Spleen (tissue), 11 donors: ENCODE measurements at regions not wholly inside any gene's neighbourhood (a gene's known extent, or its start where the extent isn't known, plus 50 kb on each side); places are given as distances from the start of the nearest gene placed in this dataset.

Experiments used
- DNase-seq: peaks from one replicate; pipeline ENCODE4 v3.0.0-alpha.2; 2020
- H3K27ac ChIP-seq, 8 donors: fragments of 200-600 bp; sonication (generic) in 7 of 8; 1 replicate in 4 of 8; 2 replicates in 4 of 8; pipeline versions ENCODE4 v1.5.0 to v1.8.0; 2016 to 2021; ENCODE audit warnings: inconsistent platforms in 4 of 8, mild to moderate bottlenecking in 4 of 8, moderate library complexity in 1 of 8
- H3K27me3 ChIP-seq, 7 donors: fragments of 200-600 bp; sonication (generic) in 6 of 7; replicated peaks in 1 of 7; 1 replicate in 4 of 7; 2 replicates in 3 of 7; pipeline versions ENCODE4 v1.5.0 to v1.8.0; 2016 to 2021; ENCODE audit warnings: inconsistent platforms in 3 of 7, mild to moderate bottlenecking in 1 of 7
- H3K36me3 ChIP-seq, 6 donors: fragments of 200-600 bp; sonication (generic) in 5 of 6; 1 replicate in 4 of 6; 2 replicates in 2 of 6; pipeline versions ENCODE4 v1.5.0 to v1.8.0; 2016 to 2021; ENCODE audit warnings: inconsistent platforms in 2 of 6
- H3K4me1 ChIP-seq, 6 donors: fragments of 200-600 bp; sonication (generic) in 5 of 6; 1 replicate in 3 of 6; 2 replicates in 3 of 6; pipeline versions ENCODE4 v1.5.0 to v1.8.0; 2016 to 2021; ENCODE audit warnings: inconsistent platforms in 3 of 6
- H3K4me3 ChIP-seq, 8 donors: fragments of 200-600 bp; sonication (generic) in 7 of 8; 1 replicate in 4 of 8; 2 replicates in 4 of 8; pipeline versions ENCODE4 v1.5.0 to v1.8.0; 2016 to 2021; ENCODE audit warnings: inconsistent platforms in 4 of 8, mild to moderate bottlenecking in 4 of 8, moderate library complexity in 2 of 8
- H3K9me3 ChIP-seq, 8 donors: fragments of 200-600 bp; sonication (generic) in 7 of 8; 1 replicate in 4 of 8; 2 replicates in 4 of 8; pipeline versions ENCODE4 v1.5.0 to v1.8.0; 2016 to 2021; ENCODE audit warnings: inconsistent platforms in 4 of 8
- POLR2A ChIP-seq, 3 donors: fragments of 450-650 bp; IDR thresholded peaks; one replicate each; pipeline ENCODE4 v1.5.1; 2017; ENCODE audit warnings: antibody characterized with exemption in 3 of 3, mild to moderate bottlenecking in 1 of 3
- POLR2AphosphoS5 ChIP-seq, 3 donors: sonication (generic); formaldehyde crosslinking; IDR thresholded peaks; one replicate each; pipeline ENCODE4 v1.5.1; 2017; ENCODE audit warnings: antibody characterized with exemption in 3 of 3
- WGBS, 5 donors: extraction: QIAGEN DNeasy Blood & Tissue Kit in 3 of 5; methylation state at CpG; one replicate each; pipeline versions ENCODE4 v1.1.5 to v1.1.7; 2013 to 2018; 5-methylcytosine and 5-hydroxymethylcytosine counted together
- intact Hi-C: fragments of 100-400 bp; cut with DNase I; formaldehyde crosslinking; loops from one replicate; pipeline ENCODE4 v1.15.0; 2023; ENCODE audit warnings: low total_unique reads
- TF ChIP-seq, protein P1 (sequence below), 11 experiments: fragments of 200-600 bp in 7 of 11; fragments of 450-650 bp in 4 of 11; sonication (generic) in 4 of 11; IDR thresholded peaks in 8 of 11; conservative IDR thresholded peaks in 3 of 11; 1 replicate in 7 of 11; 2 replicates in 4 of 11; pipeline versions ENCODE4 v1.4.0 to v1.8.0; 2016 to 2021; ENCODE audit warnings: antibody characterized with exemption in 11 of 11, inconsistent platforms in 4 of 11, mild to moderate bottlenecking in 1 of 11
- donor health status: healthy with polysubstance abuse.
- donor health status: DM: no; HTN: no; CAD: no; lungs with moderate emphysema.
- donor health status: DM: no; HTN: no; CAD: no.
- donor health status: Bipolar disorder and iron deficiency.
- donor health status: healthy.
- donor health status: DM: no; HTN: no; CAD: no.
- donor health status: DM: yes; HTN: yes; CAD: no.

GRCh38 chr13:106133025-106133424 lies 402.4 kb downstream of the EFNB2 start:
- Histone ChIP-seq H3K9me3 (peaks cover 0 to 22% (median 1%) of the 10 kb centered on the region in 8 donors), H3K4me1 (no peaks in the 10 kb centered on the region), H3K4me3 (no peak overlapping the region), H3K36me3 (no peaks in the 10 kb centered on the region), H3K27ac (no peak overlapping the region), H3K27me3 (no peaks in the 10 kb centered on the region)
- intact Hi-C loops: no loop called here
- TF ChIP-seq POLR2AphosphoS5 (IDR thresholded peaks at IDR 0.05) (no peak), POLR2A (IDR thresholded peaks at IDR 0.05) (no peak)
- TF ChIP-seq, protein P1, sequence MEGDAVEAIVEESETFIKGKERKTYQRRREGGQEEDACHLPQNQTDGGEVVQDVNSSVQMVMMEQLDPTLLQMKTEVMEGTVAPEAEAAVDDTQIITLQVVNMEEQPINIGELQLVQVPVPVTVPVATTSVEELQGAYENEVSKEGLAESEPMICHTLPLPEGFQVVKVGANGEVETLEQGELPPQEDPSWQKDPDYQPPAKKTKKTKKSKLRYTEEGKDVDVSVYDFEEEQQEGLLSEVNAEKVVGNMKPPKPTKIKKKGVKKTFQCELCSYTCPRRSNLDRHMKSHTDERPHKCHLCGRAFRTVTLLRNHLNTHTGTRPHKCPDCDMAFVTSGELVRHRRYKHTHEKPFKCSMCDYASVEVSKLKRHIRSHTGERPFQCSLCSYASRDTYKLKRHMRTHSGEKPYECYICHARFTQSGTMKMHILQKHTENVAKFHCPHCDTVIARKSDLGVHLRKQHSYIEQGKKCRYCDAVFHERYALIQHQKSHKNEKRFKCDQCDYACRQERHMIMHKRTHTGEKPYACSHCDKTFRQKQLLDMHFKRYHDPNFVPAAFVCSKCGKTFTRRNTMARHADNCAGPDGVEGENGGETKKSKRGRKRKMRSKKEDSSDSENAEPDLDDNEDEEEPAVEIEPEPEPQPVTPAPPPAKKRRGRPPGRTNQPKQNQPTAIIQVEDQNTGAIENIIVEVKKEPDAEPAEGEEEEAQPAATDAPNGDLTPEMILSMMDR (IDR thresholded peaks at IDR 0.05 in 8 of 11, conservative IDR thresholded peaks at IDR 0.05 in 3 of 11): no peak
- 58 to 85% (median 64%) methylated on average over 2 of the region's 2 CpGs for WGBS, 5 donors
- no peak for DNase-seq

DNA sequence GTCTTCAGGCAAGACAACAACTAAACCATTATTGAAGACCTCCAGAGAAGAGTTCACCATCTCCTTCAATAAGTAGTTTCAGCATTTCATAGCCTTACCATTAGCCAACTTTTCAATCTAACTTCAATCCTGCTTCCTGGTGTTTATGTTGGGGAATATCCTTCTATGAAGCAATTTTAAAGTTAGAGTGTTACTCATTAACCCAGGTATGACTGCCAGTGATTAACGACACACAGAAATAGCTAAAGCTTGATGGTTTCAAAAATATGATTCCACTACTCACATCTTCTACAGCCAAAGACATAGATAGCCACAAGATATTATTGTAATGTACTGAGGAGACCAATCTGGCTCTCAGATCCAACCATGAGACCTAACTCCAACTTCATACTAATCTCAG lies 403.2 kb downstream of the EFNB2 start:
- WGBS, 5 donors: 71 to 96% (median 80%) methylated on average over 1 of the region's 1 CpG
- H3K4me3 ChIP-seq: no peak overlapping the region
- DNase-seq: no peak

GRCh38 chr13:106129993-106130392 lies 405.5 kb downstream of the EFNB2 start:
- no peaks in the 10 kb centered on the region for H3K27me3 ChIP-seq
- no peak for DNase-seq
- no peaks in the 10 kb centered on the region for H3K36me3 ChIP-seq
- peaks cover 0 to 22% (median 1%) of the 10 kb centered on the region in 8 donors for H3K9me3 ChIP-seq
- H3K4me3 ChIP-seq: no peak overlapping the region
- H3K4me1 ChIP-seq: no peaks in the 10 kb centered on the region
- TF ChIP-seq POLR2AphosphoS5 (IDR thresholded peaks at IDR 0.05): no peak
- no peak for TF ChIP-seq POLR2A (IDR thresholded peaks at IDR 0.05)
- TF ChIP-seq, protein P1 (IDR thresholded peaks at IDR 0.05 in 8 of 11, conservative IDR thresholded peaks at IDR 0.05 in 3 of 11): no peak
- intact Hi-C loops: no loop called here
- H3K27ac ChIP-seq: no peak overlapping the region
- 43 to 71% (median 46%) methylated on average over 2 of the region's 2 CpGs for WGBS, 5 donors

More for the DNA sequence above, 403.2 kb downstream of the EFNB2 start:
- intact Hi-C loops: no loop called here
- Histone ChIP-seq H3K4me1 (no peaks in the 10 kb centered on the region), H3K27me3 (no peaks in the 10 kb centered on the region), H3K27ac (no peak overlapping the region), H3K36me3 (no peaks in the 10 kb centered on the region), H3K9me3 (peaks cover 0 to 22% (median 1%) of the 10 kb centered on the region in 8 donors)
- TF ChIP-seq, protein P1 (IDR thresholded peaks at IDR 0.05 in 8 of 11, conservative IDR thresholded peaks at IDR 0.05 in 3 of 11): no peak
- no peak for TF ChIP-seq POLR2AphosphoS5 (IDR thresholded peaks at IDR 0.05)
- no peak for TF ChIP-seq POLR2A (IDR thresholded peaks at IDR 0.05)

DNA sequence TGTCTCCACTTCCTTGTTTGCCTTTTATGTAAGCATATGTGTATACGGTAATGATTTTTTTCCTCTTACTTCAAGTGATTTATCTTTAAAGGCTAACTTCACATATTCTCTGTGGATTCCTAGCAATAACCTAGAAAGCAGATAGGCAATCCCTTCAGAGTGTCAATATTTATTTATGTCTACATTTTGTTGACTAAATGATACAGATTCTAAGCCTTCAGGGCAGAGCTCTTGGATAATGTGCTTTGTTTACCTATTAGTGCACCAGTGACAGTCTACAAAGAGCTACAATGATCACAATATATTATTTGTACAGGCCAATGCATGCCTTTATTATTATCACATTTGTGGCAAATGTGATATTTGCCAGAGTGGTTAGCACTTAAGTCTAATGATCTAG lies 406.2 kb downstream of the EFNB2 start:
- Histone ChIP-seq H3K27me3 (no peaks in the 10 kb centered on the region), H3K4me1 (no peaks in the 10 kb centered on the region), H3K36me3 (no peaks in the 10 kb centered on the region), H3K9me3 (peaks cover 0 to 20% (median 1%) of the 10 kb centered on the region in 8 donors), H3K27ac (no peak overlapping the region), H3K4me3 (no peak overlapping the region)
- TF ChIP-seq POLR2A (IDR thresholded peaks at IDR 0.05): no peak
- TF ChIP-seq, protein P1 (IDR thresholded peaks at IDR 0.05 in 8 of 11, conservative IDR thresholded peaks at IDR 0.05 in 3 of 11): no peak
- TF ChIP-seq POLR2AphosphoS5 (IDR thresholded peaks at IDR 0.05): no peak
- DNase-seq: no peak
- intact Hi-C loops: no loop called here
- WGBS, 5 donors: 50 to 59% (median 58%) methylated on average over 1 of the region's 1 CpG
